ENCODE measurements at regions not wholly inside any gene's neighbourhood (a gene's known extent, or its start where the extent isn't known, plus 50 kb on each side); places are given as distances from the start of the nearest gene placed in this dataset.

DNA sequence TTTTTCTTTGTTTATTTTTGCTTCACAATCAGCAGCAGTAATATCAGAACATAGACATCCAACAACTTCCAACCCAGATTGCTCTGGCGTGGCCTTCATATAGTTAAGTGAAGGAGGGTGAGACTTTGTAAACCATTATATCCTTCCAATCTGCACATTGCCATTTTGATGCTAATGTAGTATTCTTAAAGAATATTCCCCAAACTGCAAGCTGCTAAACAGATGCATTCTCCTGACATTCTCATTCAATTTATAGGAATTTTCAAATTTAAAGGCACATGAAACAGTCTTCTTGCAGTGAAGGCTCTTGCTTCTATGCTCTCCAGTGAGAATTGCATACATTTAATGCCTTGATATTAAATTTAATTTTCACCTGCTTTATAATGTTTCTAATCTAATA lies 181.2 kb upstream of the EDIL3 start:
- no peak overlapping the region for H3K9ac ChIP-seq (ENCODE audit: insufficient read length)
- H3K27ac ChIP-seq = no peak overlapping the region
- TF ChIP-seq FOXP2 (optimal IDR thresholded peaks at IDR 0.05; ENCODE audit: control extremely low read depth, extremely low read length, insufficient read depth) (no peak), POLR2AphosphoS5 (IDR thresholded peaks at IDR 0.05; ENCODE audit: borderline replicate concordance, low read depth, low read length) (no peak), EZH2 (IDR thresholded peaks at IDR 0.05) (no peak)
- H3K9me3 ChIP-seq (ENCODE audit: low read depth, low read length) = no peaks in the 10 kb centered on the region
- no peaks in the 10 kb centered on the region for H3K36me3 ChIP-seq (ENCODE audit: insufficient read depth, low read length)
- no peak overlapping the region for H3K4me3 ChIP-seq
- DNase-seq (ENCODE audit: low read depth, low spot score) = no peak

DNA sequence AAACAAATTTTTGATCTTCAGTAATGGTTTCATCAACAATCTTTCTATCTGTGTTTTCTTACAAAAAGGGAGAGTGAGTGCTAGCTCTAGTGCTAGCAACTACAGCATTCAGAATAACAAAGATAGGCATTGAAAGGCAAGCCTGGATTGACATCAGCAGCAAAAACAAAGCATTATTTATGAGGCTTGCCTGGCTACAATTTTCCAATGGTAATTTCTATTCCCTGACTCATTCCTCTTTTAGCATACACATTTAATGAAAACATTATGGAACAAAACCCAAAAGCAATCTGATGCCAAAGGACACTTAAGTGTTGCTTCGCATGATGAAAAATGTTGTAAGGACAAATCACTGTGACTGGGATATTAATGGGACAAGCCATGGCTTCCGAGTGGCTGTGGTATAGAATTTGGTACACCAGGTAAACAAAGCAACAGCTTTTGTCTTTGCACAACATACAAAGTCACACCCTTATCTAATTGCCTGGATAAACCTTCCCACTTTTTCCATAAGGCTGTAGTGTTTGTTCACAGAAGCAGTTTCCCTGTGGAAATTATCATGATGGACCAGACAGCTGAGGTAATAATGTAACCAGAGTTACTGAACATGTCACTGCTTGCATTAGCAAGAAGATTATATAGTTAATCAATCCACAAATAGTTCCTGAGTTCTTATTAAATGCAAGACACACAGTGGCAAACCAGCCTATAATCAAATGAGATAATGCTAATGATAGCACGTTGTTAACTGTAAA lies 179.8 kb upstream of the EDIL3 start:
- Histone ChIP-seq H3K9ac (ENCODE audit: insufficient read length) (no peak overlapping the region), H3K4me3 (no peak overlapping the region), H3K36me3 (ENCODE audit: insufficient read depth, low read length) (no peaks in the 10 kb centered on the region), H3K27ac (no peak overlapping the region), H3K9me3 (ENCODE audit: low read depth, low read length) (no peaks in the 10 kb centered on the region)
- no peak for TF ChIP-seq FOXP2 (optimal IDR thresholded peaks at IDR 0.05; ENCODE audit: control extremely low read depth, extremely low read length, insufficient read depth)
- no peak for TF ChIP-seq EZH2 (IDR thresholded peaks at IDR 0.05)
- TF ChIP-seq POLR2AphosphoS5 (IDR thresholded peaks at IDR 0.05; ENCODE audit: borderline replicate concordance, low read depth, low read length) = no peak
- no peak for DNase-seq (ENCODE audit: low read depth, low spot score)

DNA sequence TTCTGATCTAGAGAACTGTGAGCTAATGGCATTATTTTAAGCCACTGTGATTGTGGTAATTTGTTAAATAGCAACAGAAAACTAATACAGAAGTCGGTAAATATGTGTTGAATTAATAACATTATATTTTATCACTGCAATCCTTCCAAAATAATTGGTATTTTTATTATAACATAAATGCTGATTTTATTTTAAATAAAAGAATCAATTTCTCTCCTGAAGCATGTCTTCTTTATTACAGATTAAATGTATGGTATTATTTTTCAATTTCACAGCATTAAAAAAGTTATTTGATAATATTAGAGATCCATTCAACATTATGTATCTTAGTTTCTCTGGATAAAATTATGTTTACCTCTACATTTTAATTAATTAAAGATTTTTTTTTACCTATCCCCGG lies 165.5 kb upstream of the EDIL3 start:
- Histone ChIP-seq H3K36me3 (ENCODE audit: insufficient read depth, low read length) (no peaks in the 10 kb centered on the region), H3K27ac (no peak overlapping the region), H3K9ac (ENCODE audit: insufficient read length) (no peak overlapping the region), H3K4me3 (no peak overlapping the region), H3K9me3 (ENCODE audit: low read depth, low read length) (no peaks in the 10 kb centered on the region; the same call in 1 of the 2 replicates)
- DNase-seq (ENCODE audit: low read depth, low spot score) = no peak
- no peak for TF ChIP-seq POLR2AphosphoS5 (IDR thresholded peaks at IDR 0.05; ENCODE audit: borderline replicate concordance, low read depth, low read length)
- no peak for TF ChIP-seq FOXP2 (optimal IDR thresholded peaks at IDR 0.05; ENCODE audit: control extremely low read depth, extremely low read length, insufficient read depth)
- no peak for TF ChIP-seq EZH2 (IDR thresholded peaks at IDR 0.05)

DNA sequence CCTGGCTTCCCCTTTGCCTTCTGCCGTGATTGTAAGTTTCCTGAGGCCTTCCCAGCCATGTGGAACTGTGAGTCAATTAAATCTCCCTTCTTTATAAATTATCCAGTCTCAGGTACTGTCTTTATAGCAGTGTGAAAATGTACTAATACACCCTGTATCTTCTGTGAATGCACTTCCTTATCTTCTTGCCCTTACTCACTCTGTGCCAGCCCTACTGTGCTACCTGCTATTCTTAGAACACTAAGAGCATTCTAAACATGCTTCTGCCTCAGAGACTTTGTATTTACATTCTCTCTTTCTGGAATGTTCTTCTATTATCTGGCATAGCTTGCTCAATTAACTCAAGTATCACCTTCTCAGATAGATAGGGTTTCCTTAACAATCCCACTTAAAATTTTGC lies 164.4 kb upstream of the EDIL3 start:
- Histone ChIP-seq H3K4me3 (no peak overlapping the region), H3K9ac (ENCODE audit: insufficient read length) (no peak overlapping the region), H3K27ac (no peak overlapping the region), H3K36me3 (ENCODE audit: insufficient read depth, low read length) (no peaks in the 10 kb centered on the region), H3K9me3 (ENCODE audit: low read depth, low read length) (no peaks in the 10 kb centered on the region; the same call in 1 of the 2 replicates)
- DNase-seq (ENCODE audit: low read depth, low spot score) = no peak
- TF ChIP-seq POLR2AphosphoS5 (IDR thresholded peaks at IDR 0.05; ENCODE audit: borderline replicate concordance, low read depth, low read length) (no peak), EZH2 (IDR thresholded peaks at IDR 0.05) (no peak), FOXP2 (optimal IDR thresholded peaks at IDR 0.05; ENCODE audit: control extremely low read depth, extremely low read length, insufficient read depth) (no peak)

DNA sequence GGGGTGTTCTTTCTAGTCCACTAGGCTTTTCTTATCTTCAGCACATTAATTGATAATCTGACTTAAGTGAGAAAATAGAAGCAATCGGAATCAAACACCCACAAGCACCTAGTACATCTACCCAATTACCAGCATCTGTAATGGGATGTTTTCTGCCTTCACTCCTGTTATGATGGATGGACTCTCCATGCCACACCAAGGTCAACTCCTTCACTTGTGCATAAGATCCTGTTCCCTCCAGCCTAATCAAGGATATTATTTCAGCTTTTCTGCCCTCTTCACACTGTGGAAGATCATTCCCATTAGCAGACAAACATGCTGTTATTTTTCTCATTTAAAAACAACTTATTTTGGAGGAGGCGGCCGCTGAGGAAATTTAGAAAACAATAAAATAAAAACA lies 162.0 kb upstream of the EDIL3 start:
- TF ChIP-seq EZH2 (IDR thresholded peaks at IDR 0.05) = no peak
- no peak for TF ChIP-seq FOXP2 (optimal IDR thresholded peaks at IDR 0.05; ENCODE audit: control extremely low read depth, extremely low read length, insufficient read depth)
- TF ChIP-seq POLR2AphosphoS5 (IDR thresholded peaks at IDR 0.05; ENCODE audit: borderline replicate concordance, low read depth, low read length) = no peak
- DNase-seq (ENCODE audit: low read depth, low spot score) = no peak
- H3K4me3 ChIP-seq = no peak overlapping the region

DNA sequence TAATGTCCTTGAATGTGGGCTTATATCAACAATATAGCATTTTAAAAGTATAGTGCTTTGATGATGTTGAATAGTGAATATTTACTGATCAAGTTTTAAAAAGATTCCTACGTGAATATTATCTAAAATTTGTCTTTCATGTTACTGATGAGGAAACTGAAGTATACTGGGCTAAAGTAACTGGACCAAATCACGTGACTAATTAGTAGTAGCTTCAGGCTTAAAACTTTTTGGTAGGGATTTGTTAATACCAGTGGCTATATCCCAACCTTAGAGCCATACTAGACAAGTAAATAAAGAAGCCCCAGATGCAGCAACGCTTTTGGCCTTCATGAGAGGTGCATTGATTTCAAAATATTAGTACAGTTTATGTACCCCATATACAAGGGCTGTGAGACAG lies 152.1 kb upstream of the EDIL3 start:
- Histone ChIP-seq H3K4me3 (no peak overlapping the region), H3K27ac (no peak overlapping the region), H3K9ac (ENCODE audit: insufficient read length) (no peak overlapping the region), H3K36me3 (ENCODE audit: insufficient read depth, low read length) (no peaks in the 10 kb centered on the region), H3K9me3 (ENCODE audit: low read depth, low read length) (no peaks in the 10 kb centered on the region)
- DNase-seq (ENCODE audit: low read depth, low spot score) = no peak
- TF ChIP-seq EZH2 (IDR thresholded peaks at IDR 0.05) (no peak), POLR2AphosphoS5 (IDR thresholded peaks at IDR 0.05; ENCODE audit: borderline replicate concordance, low read depth, low read length) (no peak), FOXP2 (optimal IDR thresholded peaks at IDR 0.05; ENCODE audit: control extremely low read depth, extremely low read length, insufficient read depth) (no peak)

More for the DNA sequence above, 162.0 kb upstream of the EDIL3 start:
- H3K9ac ChIP-seq (ENCODE audit: insufficient read length) = no peak overlapping the region
- no peak overlapping the region for H3K27ac ChIP-seq
- H3K9me3 ChIP-seq (ENCODE audit: low read depth, low read length) = no peaks in the 10 kb centered on the region
- no peaks in the 10 kb centered on the region for H3K36me3 ChIP-seq (ENCODE audit: insufficient read depth, low read length)

DNA sequence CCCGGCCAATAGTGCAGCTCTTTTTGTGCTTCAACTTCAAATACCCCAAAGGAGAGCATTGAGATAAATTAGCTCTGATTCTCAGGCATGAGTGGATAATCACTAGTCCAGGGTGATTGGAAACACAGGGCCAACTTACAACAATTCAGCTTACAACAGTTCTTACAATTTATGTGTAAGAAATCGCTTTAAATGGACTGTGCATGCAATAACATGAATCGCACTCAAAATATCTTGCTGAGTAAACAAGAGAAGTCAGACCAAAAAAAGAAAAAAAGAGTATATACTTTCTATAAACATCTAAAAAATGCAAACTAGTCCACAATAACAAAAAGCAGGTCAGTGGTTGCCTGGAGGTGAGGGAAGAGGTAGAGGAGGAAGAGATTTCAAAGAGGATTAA lies 150.6 kb upstream of the EDIL3 start:
- Histone ChIP-seq H3K9me3 (ENCODE audit: low read depth, low read length) (no peaks in the 10 kb centered on the region), H3K27ac (no peak overlapping the region), H3K36me3 (ENCODE audit: insufficient read depth, low read length) (no peaks in the 10 kb centered on the region), H3K9ac (ENCODE audit: insufficient read length) (no peak overlapping the region), H3K4me3 (no peak overlapping the region)
- DNase-seq (ENCODE audit: low read depth, low spot score) = no peak
- TF ChIP-seq EZH2 (IDR thresholded peaks at IDR 0.05) (no peak), POLR2AphosphoS5 (IDR thresholded peaks at IDR 0.05; ENCODE audit: borderline replicate concordance, low read depth, low read length) (no peak), FOXP2 (optimal IDR thresholded peaks at IDR 0.05; ENCODE audit: control extremely low read depth, extremely low read length, insufficient read depth) (no peak)

DNA sequence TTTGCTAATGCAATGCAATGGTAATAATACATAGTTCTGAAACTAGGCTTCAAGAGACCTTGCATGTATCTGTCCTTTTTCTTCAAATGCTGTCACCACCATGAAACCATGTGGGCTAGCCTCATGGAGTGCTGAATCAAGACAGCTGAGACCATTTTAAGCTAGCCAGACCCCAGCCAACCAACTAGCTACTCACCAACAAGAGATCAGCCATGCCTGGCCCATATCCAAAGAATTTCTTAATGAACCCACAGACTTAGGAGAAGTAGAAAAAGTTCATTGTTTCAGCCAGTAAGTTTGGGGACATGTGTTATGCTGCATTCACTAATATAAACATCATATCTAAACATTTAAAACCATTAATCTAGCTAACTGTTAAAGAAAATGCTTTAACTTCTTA lies 139.8 kb upstream of the EDIL3 start:
- DNase-seq (ENCODE audit: low read depth, low spot score) = no peak
- Histone ChIP-seq H3K9ac (ENCODE audit: insufficient read length) (no peak overlapping the region), H3K4me3 (no peak overlapping the region), H3K9me3 (ENCODE audit: low read depth, low read length) (no peaks in the 10 kb centered on the region), H3K27ac (no peak overlapping the region), H3K36me3 (ENCODE audit: insufficient read depth, low read length) (no peaks in the 10 kb centered on the region)
- TF ChIP-seq POLR2AphosphoS5 (IDR thresholded peaks at IDR 0.05; ENCODE audit: borderline replicate concordance, low read depth, low read length) = no peak
- TF ChIP-seq EZH2 (IDR thresholded peaks at IDR 0.05) = no peak
- no peak for TF ChIP-seq FOXP2 (optimal IDR thresholded peaks at IDR 0.05; ENCODE audit: control extremely low read depth, extremely low read length, insufficient read depth)

DNA sequence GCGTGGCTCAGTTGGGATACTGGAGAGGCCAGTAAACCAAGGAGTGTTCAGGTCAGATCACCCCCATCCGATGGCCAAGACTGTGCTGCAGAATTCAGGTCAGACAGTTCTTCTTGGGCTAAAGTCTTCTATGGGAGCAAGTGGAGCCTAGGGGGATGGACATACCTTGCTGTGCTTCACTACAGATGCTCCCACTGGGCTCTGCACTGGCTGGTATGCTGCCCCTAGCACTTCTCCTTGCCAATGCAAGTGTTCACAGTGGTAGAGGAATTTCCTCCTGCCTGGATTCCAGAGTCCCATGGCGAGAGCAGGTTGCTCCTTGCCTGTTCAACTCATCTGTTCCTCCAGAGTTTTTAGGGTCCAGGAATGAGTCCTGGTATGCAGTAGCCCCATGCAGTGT lies 134.2 kb upstream of the EDIL3 start:
- no peaks in the 10 kb centered on the region for H3K36me3 ChIP-seq (ENCODE audit: insufficient read depth, low read length)
- DNase-seq (ENCODE audit: low read depth, low spot score) = no peak
- H3K9me3 ChIP-seq (ENCODE audit: low read depth, low read length) = no peaks in the 10 kb centered on the region
- no peak overlapping the region for H3K4me3 ChIP-seq
- no peak overlapping the region for H3K9ac ChIP-seq (ENCODE audit: insufficient read length)
- no peak overlapping the region for H3K27ac ChIP-seq
- TF ChIP-seq POLR2AphosphoS5 (IDR thresholded peaks at IDR 0.05; ENCODE audit: borderline replicate concordance, low read depth, low read length) = no peak
- no peak for TF ChIP-seq FOXP2 (optimal IDR thresholded peaks at IDR 0.05; ENCODE audit: control extremely low read depth, extremely low read length, insufficient read depth)
- no peak for TF ChIP-seq EZH2 (IDR thresholded peaks at IDR 0.05)
